NCI-H2081 treated with DMSO at 0.1 percent for 48 hours (cell line): ENCODE measurements at regions not wholly inside any gene's neighbourhood (a gene's known extent, or its start where the extent isn't known, plus 50 kb on each side); places are given as distances from the start of the nearest gene placed in this dataset.

ENCODE experiments used
- DNase-seq: peaks from one replicate; lab custom pipeline; 2025; lab: John Stamatoyannopoulos, UW

GRCh38 chr1:91575909-91576519 lies 75.4 kb downstream of the CDC7 start:
- DNase-seq: no peak

DNA sequence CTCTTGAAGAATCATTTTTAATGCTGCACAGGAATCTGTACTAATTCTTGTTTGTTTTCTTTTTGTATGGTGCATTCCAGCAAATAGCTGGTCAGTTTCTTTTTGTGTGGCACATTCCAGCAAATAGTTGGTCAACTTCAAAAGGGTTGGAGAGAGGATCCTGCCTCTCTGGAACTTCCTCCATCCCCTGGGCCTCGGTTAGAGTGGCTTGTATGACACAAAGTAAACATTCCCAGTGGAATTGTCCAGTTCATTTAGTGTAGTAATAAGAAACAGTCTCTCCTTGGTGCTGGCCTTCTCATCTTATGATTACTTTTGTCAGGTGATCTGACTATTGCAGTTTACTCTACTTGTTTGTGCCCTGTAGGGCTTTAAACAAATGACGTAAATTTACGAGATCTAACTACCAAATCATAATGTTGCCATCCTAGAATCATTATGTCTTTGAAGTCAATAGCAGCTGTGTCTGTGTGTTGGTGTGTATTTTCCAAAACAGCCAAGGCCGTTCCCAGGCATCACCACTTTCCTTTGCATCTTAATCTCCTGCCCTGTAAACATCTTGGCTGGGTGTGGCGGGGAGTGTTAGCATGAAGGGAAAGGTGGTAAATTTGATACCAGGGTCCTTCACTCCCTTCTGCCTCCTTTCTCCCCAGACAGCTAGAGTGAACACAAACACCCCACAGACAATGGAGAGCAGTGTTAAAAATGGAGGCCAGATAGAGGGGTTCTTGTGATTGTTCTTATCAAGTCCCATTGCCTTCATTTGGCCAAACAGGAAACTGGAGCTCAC lies 77.9 kb downstream of the CDC7 start:
- no peak for DNase-seq

DNA sequence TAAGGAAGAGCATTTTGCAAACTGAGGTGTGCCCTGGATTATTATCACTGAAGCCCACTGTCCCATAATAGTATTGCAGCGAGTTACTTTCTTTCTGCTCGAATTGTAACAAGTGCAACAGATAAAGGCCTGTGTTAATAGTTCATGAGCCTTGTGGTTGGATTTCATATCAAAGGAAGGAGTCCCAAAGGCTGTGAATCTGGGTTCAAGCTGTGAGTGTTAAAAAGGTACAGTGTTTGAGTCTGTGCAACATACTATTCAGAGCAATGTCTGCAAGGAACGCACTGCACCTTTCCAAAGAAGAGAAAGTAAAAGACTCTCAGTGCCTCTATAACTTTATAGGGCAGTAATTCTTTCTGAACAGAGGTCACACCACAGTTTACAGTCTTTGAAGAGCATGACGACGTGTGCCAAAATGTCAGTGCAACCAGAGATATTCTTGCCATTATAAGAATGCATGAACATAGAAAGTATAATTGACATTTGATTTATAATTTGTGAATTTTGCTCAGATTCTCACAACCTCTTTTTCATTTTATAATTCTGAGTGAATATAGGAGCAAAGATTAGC lies 79.1 kb downstream of the CDC7 start:
- DNase-seq: no peak

DNA sequence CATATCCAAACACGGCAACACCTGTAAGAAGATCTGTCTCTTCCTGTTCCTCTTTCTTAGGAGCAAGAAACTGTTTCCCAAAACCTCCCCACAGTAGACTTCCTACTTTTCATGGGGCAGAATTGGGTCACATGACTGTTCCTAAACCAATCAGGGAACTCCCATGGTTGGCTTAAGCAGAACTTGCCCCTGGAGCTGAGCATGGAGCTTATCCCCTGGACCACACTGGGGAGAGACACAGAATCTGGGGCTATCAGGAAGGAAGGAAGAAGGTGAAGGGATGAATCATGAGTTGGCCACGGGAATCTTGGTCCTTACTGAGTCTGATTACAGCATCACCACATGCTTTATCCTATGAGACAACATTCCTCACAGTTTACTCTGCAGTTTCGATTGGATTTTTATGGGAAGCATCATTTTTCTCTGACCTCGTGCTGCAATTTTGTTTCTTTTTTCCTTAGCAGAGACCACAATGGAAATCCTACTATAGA lies 81.8 kb downstream of the CDC7 start:
- no peak for DNase-seq

DNA sequence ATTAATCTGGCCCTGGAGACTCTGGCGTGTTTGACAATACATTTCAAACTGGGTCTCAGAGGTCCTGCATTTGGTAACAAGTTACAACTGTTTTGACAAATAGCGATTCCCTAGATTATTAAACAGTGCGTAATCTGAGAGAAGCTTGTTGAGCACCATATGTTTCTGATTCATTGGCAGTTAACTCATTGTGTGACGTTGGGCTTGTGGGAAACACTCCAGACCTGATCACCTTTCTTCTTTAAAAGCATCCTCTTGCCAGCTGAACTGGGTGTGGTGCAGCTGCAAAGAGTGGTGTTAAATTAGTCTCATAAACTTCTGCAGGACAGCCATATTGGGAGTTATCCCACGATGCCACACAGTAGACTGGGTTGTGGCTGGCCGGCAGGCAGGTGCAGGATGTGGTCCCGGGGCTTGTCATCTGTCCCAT lies 82.7 kb downstream of the CDC7 start:
- DNase-seq: no peak

- DNase-seq: no peak
These were observed 83.7 kb downstream of the CDC7 start for GRCh38 chr1:91584309-91584708.

- no peak for DNase-seq
These were observed 84.2 kb downstream of the CDC7 start for GRCh38 chr1:91584878-91585277.

DNA sequence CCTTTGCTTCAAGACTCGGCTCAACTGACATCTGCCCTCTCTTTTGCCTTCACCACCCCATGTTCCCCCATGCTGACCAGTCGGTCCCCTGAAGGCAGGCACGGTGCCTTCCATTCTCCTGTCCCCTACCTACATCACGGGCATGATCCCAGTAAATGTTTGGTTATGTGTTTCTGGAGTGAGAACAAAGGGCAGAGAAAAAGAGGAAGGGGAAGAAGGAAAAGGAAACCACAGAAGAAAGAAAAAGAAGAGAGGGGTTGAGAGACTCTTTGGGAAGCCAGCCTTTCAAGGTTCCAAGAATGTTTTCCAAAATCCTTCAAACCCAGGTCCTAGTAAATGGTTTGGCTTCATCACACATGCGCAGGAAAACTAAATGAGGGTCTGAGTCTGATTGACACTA lies 84.9 kb downstream of the CDC7 start:
- no peak for DNase-seq

GRCh38 chr1:91585982-91586381 lies 85.3 kb downstream of the CDC7 start:
- DNase-seq: no peak

DNA sequence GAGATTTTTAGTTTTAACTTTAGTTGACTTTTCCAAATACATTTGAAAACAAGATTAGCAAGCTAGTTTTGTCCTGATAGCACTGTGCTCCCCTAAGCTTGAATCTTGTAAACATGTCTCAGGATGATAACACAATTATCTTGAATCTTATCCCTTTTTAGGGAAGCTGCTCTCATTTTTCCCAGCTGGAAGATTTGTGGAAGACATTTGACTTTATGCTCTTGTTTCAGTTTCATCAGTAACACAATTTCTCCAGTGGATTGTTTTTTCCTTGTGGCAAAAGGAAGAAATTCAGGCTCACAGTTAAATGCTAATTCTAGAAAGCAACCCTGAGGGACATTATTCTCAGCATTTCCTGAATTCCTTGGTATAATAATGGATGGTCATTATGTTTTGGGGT lies 88.8 kb downstream of the CDC7 start:
- no peak for DNase-seq

GRCh38 chr1:91591175-91591974 lies 90.7 kb downstream of the CDC7 start:
- no peak for DNase-seq

DNA sequence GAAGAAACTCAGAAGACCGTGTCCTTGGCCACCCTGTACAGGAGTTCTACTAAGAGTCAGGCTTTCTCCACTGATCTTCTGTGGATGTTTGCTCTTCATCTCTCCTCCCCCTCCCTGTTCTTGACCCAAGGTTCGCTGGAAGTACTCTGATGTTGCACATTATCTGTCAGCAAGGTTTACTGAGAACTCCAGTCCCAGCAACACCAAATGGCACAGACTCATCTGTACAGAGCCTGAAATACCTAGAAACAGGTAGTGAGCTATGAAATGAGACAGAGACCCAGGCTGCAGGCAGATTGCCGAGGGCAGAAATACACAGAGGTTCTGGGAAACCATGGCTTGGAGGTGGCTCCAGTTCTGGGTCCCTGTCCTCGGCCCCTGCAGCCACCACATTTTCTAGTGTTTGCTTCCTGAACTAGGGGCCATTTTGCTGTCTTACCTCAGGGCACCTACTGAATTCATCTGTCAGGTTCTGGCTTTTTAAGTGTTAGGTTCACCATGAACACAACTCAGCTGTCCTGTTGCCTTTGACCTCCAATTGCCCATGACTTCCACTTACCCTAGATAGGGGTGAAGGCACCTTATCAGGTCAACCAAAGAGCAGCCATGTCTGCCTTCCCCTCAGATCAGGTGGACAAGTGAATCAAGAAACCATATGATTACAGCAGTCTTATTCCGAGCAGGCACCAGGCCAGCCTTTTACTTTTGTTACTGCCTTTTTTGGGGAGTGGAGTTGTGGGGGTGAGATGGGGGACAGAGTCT lies 92.2 kb downstream of the CDC7 start:
- DNase-seq: no peak

DNA sequence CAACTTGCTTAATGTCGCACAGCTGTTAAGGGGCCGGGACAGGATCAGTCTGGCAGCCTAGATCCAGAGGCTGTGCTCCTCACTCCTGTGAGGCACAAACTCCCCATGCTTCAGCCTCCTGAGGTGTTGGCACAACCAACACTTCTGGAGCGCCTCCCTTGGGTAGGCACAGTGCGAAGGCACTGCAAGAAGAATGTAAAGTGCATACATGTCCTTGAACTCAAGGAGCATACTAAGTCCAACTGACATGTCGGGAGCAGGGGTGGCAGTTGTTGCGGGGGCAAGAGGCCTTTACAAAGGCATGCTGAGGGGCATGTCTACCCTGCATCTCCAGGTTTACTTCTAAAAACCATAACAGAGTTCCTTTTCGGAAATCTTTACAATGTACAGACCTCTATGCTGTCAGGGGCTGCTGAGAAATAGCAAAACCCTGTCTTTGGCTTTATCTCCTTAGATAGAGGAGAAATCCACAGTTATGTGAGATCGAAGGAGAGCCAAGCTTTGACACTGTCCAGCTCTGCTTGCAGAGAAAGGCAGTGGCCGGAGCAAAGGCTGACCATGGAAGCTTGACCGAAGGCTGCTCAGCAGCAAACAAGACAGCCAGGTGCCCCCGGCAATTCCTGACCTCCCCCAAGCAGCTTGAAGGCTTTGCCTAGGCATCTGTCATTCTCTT lies 93.9 kb downstream of the CDC7 start:
- no peak for DNase-seq

DNA sequence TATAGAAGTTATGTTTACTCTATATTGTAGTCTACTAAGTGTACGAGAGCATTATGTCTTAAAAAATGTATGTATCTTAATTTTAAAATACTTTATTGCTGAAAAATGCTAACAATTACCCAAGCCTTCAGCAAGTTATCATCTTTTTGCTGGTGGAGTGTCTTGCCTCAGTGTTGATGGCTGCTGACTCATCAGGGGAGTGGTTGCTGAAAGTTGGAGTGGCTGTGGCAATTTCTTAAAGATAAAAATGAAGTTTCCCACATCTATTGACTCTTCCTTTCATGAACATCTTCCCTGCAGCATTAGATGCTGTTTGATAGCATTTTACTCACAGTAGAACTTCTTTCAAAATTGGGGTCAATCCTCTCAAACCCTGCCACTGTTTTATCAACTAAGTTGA lies 95.8 kb downstream of the CDC7 start:
- no peak for DNase-seq

- no peak for DNase-seq
These were observed 96.6 kb downstream of the CDC7 start for GRCh38 chr1:91597215-91597614.

DNA sequence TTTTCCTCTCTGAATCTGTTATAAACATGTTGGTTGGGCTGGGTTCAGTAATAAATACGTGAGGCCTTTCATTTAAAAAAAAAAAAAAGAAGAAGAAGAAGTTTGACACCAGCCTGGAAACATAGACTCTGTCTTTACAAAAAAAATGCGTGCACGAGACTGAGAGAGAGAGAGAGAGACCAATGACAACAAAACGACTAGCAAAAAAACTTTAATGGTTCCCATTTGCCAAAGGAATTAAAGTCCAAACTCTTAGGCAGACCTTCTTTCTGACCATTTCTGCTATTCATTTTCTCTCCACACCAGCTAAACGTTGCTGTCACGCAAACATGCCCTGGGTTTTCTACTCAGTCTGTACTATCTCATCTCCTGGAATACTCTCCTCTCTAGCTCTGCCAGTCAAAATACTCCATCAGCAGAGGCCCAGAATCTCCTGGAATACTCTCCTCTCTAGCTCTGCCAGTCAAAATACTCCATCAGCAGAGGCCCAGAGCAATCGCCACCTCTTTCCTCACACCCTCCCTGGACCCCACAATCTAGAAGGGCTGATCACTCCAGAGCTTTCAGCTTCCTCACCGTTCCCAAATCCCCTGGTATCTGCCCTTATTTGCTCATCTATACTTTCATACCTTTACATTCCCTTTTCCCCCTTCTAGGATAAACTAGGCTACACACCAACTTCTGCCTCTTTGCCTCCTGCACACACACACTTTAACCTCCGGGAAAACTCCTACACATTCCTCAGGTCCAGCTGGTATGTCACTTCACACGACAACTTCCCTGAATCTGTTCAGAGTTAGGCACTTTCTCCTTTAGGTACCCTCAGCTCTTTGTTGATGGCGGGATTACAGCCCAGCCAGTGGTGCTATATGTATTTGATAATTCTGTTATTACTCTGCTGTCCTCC lies 100.0 kb downstream of the CDC7 start:
- no peak for DNase-seq

- no peak for DNase-seq
These were observed 101.1 kb downstream of the CDC7 start for GRCh38 chr1:91601554-91602376.

DNA sequence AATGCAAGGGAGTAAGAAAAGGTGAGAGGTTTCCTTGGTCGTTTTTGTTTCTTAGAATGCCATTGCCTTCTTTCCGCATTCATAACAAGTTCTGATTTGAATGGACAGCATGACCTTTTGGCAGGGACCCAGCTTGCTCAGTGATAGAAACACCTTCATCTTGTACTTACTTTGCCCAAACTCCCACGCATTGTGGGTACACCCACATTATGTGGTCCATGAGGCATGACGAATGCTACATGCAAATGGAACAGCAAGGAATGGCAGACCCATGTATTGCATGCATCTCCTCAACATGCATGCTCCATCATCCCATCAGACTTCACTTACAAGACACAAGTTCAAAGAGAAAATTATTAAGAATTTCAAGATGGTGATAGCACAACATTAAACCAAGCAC lies 102.8 kb downstream of the CDC7 start:
- DNase-seq: no peak

DNA sequence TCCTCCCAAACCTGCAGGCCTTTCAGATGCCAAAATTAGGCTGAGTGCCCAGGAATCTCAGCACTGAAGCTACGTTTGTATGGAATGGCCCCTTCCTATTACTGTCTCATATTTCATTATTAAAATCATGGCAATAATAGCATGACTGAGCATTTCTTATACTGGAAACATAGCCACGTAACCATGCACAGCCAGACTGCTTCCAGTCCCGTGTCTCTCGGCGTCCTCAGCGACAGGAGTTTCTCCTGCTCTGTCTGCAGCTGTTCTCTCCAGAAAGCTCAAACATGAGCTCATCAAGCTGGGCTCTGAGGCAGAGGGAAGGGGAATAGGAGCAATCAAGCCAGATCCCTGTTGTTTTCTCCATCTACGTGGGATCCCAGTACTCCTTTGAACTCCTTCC lies 104.0 kb downstream of the CDC7 start:
- no peak for DNase-seq
